ENCODE measurements at regions not wholly inside any gene's neighbourhood (a gene's known extent, or its start where the extent isn't known, plus 50 kb on each side); places are given as distances from the start of the nearest gene placed in this dataset.
"Not testable (repeated sequence)": the region's sequence is repeated elsewhere in the genome, so short reads cannot be mapped to it uniquely, and the experiment has no call there.

GRCh38 chr19:30933454-30933853, 415.8 kb downstream of the TSHZ3 start:
- not testable (repeated sequence) for DNase-seq

- no peak for DNase-seq
Measured at GRCh38 chr19:30932854-30933253, 416.4 kb downstream of the TSHZ3 start.

GRCh38 chr19:30930941-30931706, 418.1 kb downstream of the TSHZ3 start:
- no peak for DNase-seq

- no peak for DNase-seq
Measured at GRCh38 chr19:30927705-30928104, 421.5 kb downstream of the TSHZ3 start.

- DNase-seq, result no peak
Measured at GRCh38 chr19:30924670-30925069, 424.6 kb downstream of the TSHZ3 start.

- DNase-seq, result no peak
Measured at GRCh38 chr19:30924069-30924636, 425.1 kb downstream of the TSHZ3 start.

- no peak for DNase-seq
Measured at GRCh38 chr19:30923621-30924020, 425.6 kb downstream of the TSHZ3 start.

GRCh38 chr19:30923096-30923495, 426.1 kb downstream of the TSHZ3 start:
- no peak for DNase-seq

- no peak for DNase-seq
Measured at GRCh38 chr19:30920222-30920621, 429.0 kb downstream of the TSHZ3 start.

- no peak for DNase-seq
Measured at GRCh38 chr19:30919737-30920136, 429.5 kb downstream of the TSHZ3 start.

GRCh38 chr19:30916238-30916637, 433.0 kb downstream of the TSHZ3 start:
- no peak for DNase-seq

GRCh38 chr19:30911491-30911890, 437.7 kb downstream of the TSHZ3 start:
- DNase-seq, result no peak

GRCh38 chr19:30910485-30911240, 438.6 kb downstream of the TSHZ3 start:
- DNase-seq, result no peak

GRCh38 chr19:30909216-30909615, 440.0 kb downstream of the TSHZ3 start:
- no peak for DNase-seq

GRCh38 chr19:30908262-30908771, 440.9 kb downstream of the TSHZ3 start:
- DNase-seq, result no peak

- DNase-seq, result no peak
Measured at GRCh38 chr19:30906871-30907270, 442.4 kb downstream of the TSHZ3 start.

GRCh38 chr19:30900051-30900450, 449.2 kb downstream of the TSHZ3 start:
- DNase-seq, result no peak

GRCh38 chr19:30898353-30899103, 450.7 kb downstream of the TSHZ3 start:
- DNase-seq, result no peak

- no peak for DNase-seq
Measured at GRCh38 chr19:30897553-30897952, 451.7 kb downstream of the TSHZ3 start.

- DNase-seq, result no peak
Measured at GRCh38 chr19:30897034-30897433, 452.2 kb downstream of the TSHZ3 start.

GRCh38 chr19:30896554-30896953, 452.7 kb downstream of the TSHZ3 start:
- no peak for DNase-seq

- no peak for DNase-seq
Measured at GRCh38 chr19:30895946-30896345, 453.3 kb downstream of the TSHZ3 start.

GRCh38 chr19:30891051-30891450, 458.2 kb downstream of the TSHZ3 start:
- no peak for DNase-seq
